Vagina (tissue), 2 donors: ENCODE measurements at regions not wholly inside any gene's neighbourhood (a gene's known extent, or its start where the extent isn't known, plus 50 kb on each side); places are given as distances from the start of the nearest gene placed in this dataset.

ENCODE experiments used
- CTCF ChIP-seq, 3 experiments: fragments of 450-650 bp in 2 of 3; fragments of 200-600 bp in 1 of 3; sonication (generic) in 1 of 3; IDR thresholded peaks; one replicate each; pipeline ENCODE4 v1.5.1; 2017 to 2019; ENCODE audit warnings: antibody characterized with exemption in 3 of 3, mild to moderate bottlenecking in 2 of 3, moderate library complexity in 2 of 3
- POLR2AphosphoS5 ChIP-seq, 2 donors: sonication (generic); formaldehyde crosslinking; IDR thresholded peaks; one replicate each; pipeline ENCODE4 v1.9.0; 2017; ENCODE audit warnings: antibody characterized with exemption in 2 of 2, mild to moderate bottlenecking in 2 of 2, low read depth in 1 of 2; ENCODE audit not compliant: insufficient read depth in 1 of 2

- TF ChIP-seq CTCF (IDR thresholded peaks at IDR 0.05) = no peak
- TF ChIP-seq POLR2AphosphoS5 (IDR thresholded peaks at IDR 0.05; ENCODE audit: insufficient read depth in 1 of 2, low read depth in 1 of 2) = no peak
Measured at GRCh38 chr2:4732560-4732959, 959.6 kb upstream of the SOX11 start.
